Mammary epithelial cell (primary cell): ENCODE measurements at regions not wholly inside any gene's neighbourhood (a gene's known extent, or its start where the extent isn't known, plus 50 kb on each side); places are given as distances from the start of the nearest gene placed in this dataset.

Experiments
- EZH2 ChIP-seq: IDR thresholded peaks from 2 replicates; pipeline ENCODE4 v1.6.1; 2012; ENCODE audit warnings: low read length, inconsistent platforms, borderline replicate concordance
- TF ChIP-seq, protein P1 (sequence below), 2 donors: IDR thresholded peaks in 1 of 2; conservative IDR thresholded peaks in 1 of 2; 2 replicates each; pipeline ENCODE4 v1.5.1; 2011 to 2012; ENCODE audit warnings: inconsistent platforms in 2 of 2, low read length in 2 of 2, mild to moderate bottlenecking in 2 of 2, control low read depth in 1 of 2, low read depth in 1 of 2; ENCODE audit not compliant: insufficient read depth in 1 of 2; ENCODE audit errors: extremely low read depth in 1 of 2

DNA sequence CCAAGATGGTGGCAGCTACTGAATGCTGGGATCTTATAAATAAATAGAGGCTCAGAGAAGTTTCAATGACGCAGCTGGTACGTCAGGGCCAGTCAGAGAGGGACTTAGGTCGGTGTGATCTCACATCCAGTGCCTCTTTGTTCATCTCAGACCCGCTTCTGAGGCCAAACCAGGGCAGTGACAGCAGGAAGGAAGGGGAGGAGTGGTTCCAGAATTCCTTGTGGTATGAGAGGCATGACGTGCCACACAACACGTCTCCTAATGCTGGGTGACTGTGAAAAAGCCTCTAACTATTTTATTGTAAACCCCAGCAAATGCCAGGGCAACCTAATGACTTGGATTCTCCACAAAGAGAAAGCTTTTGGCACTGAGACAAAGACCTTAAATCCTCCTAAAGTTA lies 423.3 kb downstream of the LPIN1 start:
- TF ChIP-seq, protein P1, sequence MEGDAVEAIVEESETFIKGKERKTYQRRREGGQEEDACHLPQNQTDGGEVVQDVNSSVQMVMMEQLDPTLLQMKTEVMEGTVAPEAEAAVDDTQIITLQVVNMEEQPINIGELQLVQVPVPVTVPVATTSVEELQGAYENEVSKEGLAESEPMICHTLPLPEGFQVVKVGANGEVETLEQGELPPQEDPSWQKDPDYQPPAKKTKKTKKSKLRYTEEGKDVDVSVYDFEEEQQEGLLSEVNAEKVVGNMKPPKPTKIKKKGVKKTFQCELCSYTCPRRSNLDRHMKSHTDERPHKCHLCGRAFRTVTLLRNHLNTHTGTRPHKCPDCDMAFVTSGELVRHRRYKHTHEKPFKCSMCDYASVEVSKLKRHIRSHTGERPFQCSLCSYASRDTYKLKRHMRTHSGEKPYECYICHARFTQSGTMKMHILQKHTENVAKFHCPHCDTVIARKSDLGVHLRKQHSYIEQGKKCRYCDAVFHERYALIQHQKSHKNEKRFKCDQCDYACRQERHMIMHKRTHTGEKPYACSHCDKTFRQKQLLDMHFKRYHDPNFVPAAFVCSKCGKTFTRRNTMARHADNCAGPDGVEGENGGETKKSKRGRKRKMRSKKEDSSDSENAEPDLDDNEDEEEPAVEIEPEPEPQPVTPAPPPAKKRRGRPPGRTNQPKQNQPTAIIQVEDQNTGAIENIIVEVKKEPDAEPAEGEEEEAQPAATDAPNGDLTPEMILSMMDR (conservative IDR thresholded peaks at IDR 0.05 in 1 of 2, IDR thresholded peaks at IDR 0.05 in 1 of 2; ENCODE audit: extremely low read depth in 1 of 2, insufficient read depth in 1 of 2, low read depth in 1 of 2, low read length in 2 of 2): no peak
- TF ChIP-seq EZH2: no peak
